Fibroblast of gingiva (primary cell): ENCODE measurements at regions not wholly inside any gene's neighbourhood (a gene's known extent, or its start where the extent isn't known, plus 50 kb on each side); places are given as distances from the start of the nearest gene placed in this dataset.
"Not testable (repeated sequence)": the region's sequence is repeated elsewhere in the genome, so short reads cannot be mapped to it uniquely, and the experiment has no call there.

Experiments used
- DNase-seq: peaks from one replicate; pipeline ENCODE4 v3.0.0-alpha.2; 2011; ENCODE audit warnings: low read depth

GRCh38 chr3:72082776-72083462, 298.0 kb upstream of the PROK2 start:
- no peak for DNase-seq

- peak; percentile 75 for DNase-seq
Measured at GRCh38 chr3:72082186-72082715, 297.3 kb upstream of the PROK2 start.

GRCh38 chr3:72081471-72082185, 296.7 kb upstream of the PROK2 start:
- DNase-seq, result no peak

GRCh38 chr3:72080800-72081199, 295.9 kb upstream of the PROK2 start:
- no peak for DNase-seq

- no peak for DNase-seq
Measured at GRCh38 chr3:72080095-72080494, 295.1 kb upstream of the PROK2 start.

GRCh38 chr3:72079369-72079872, 294.5 kb upstream of the PROK2 start:
- DNase-seq, result no peak

GRCh38 chr3:72078676-72079368, 293.9 kb upstream of the PROK2 start:
- no peak for DNase-seq

GRCh38 chr3:72077473-72078259, 292.7 kb upstream of the PROK2 start:
- no peak for DNase-seq

GRCh38 chr3:72075848-72076247, 290.9 kb upstream of the PROK2 start:
- DNase-seq, result not testable (repeated sequence)

- DNase-seq, result no peak
Measured at GRCh38 chr3:72071624-72072023, 286.7 kb upstream of the PROK2 start.

GRCh38 chr3:72070005-72070404, 285.1 kb upstream of the PROK2 start:
- no peak for DNase-seq

GRCh38 chr3:72069543-72069942, 284.6 kb upstream of the PROK2 start:
- DNase-seq, result no peak

GRCh38 chr3:72068621-72069020, 283.7 kb upstream of the PROK2 start:
- peak; percentile 34 for DNase-seq

GRCh38 chr3:72067721-72068120, 282.8 kb upstream of the PROK2 start:
- DNase-seq, result no peak

- no peak for DNase-seq
Measured at GRCh38 chr3:72065872-72066641, 281.1 kb upstream of the PROK2 start.

- DNase-seq, result no peak
Measured at GRCh38 chr3:72065236-72065635, 280.3 kb upstream of the PROK2 start.

GRCh38 chr3:72064727-72065126, 279.8 kb upstream of the PROK2 start:
- DNase-seq, result not testable (repeated sequence)

- no peak for DNase-seq
Measured at GRCh38 chr3:72062017-72062416, 277.1 kb upstream of the PROK2 start.

GRCh38 chr3:72060447-72061034, 275.6 kb upstream of the PROK2 start:
- no peak for DNase-seq

- DNase-seq, result no peak
Measured at GRCh38 chr3:72058493-72059081, 273.6 kb upstream of the PROK2 start.
